GM12878 (cell line): ENCODE measurements at regions not wholly inside any gene's neighbourhood (a gene's known extent, or its start where the extent isn't known, plus 50 kb on each side); places are given as distances from the start of the nearest gene placed in this dataset.

ENCODE experiments used
- ATAC-seq: fragments of 200-7000 bp; cut with Tn5 transposase; 3 replicates; pipeline ENCODE4 v1.9.1; 2020; ENCODE audit warnings: mild to moderate bottlenecking, moderate library complexity
- BruUV-seq: library from RNA; stranded (reverse); fragments of 400-500 nt; replicated peaks from 2 replicates; lab custom pipeline; 2021; lab: Mats Ljungman, UMichigan
- CTCF ChIA-PET: fragments of 300-600 bp; sonication (Branson Sonifier 250); formaldehyde crosslinking; extraction: SDS; loops from one replicate; lab custom pipeline; 2021; ENCODE audit warnings: inconsistent platforms; lab: Yijun Ruan, JAX
- POLR2A ChIA-PET: fragments of 350-600 bp; formaldehyde crosslinking; extraction: SDS; loops from one replicate; lab custom pipeline; 2021; ENCODE audit warnings: inconsistent platforms; lab: Charles Lee
- RAD21 ChIA-PET: fragments of 300-600 bp; sonication (Branson Sonifier 250); formaldehyde crosslinking; loops from one replicate; lab custom pipeline; 2023; ENCODE audit warnings: antibody characterized with exemption; ENCODE audit not compliant: unreplicated experiment; lab: Charles Lee
- SMC1A ChIA-PET: fragments of 300-600 bp; sonication (Branson Sonifier 250); formaldehyde crosslinking; loops from one replicate; lab custom pipeline; 2023; ENCODE audit not compliant: unreplicated experiment, uncharacterized antibody; lab: Charles Lee
- DNase-seq: peaks from one replicate; pipeline ENCODE4 v3.0.0-alpha.2; 2011; ENCODE audit warnings: low read depth, low spot score
- FAIRE-seq: peaks from 3 replicates; lab custom pipeline; 2011; peaks lifted over from hg19 to GRCh38; lab: Jason Lieb, UNC
- H2AFZ ChIP-seq: 2 replicates; pipeline ENCODE4 v1.6.0; 2011; ENCODE audit warnings: low read depth, low read length, control low read depth; ENCODE audit not compliant: control insufficient read depth
- H3K27ac ChIP-seq: 2 replicates; pipeline ENCODE4 v1.5.1; 2011; ENCODE audit warnings: control low read depth; ENCODE audit not compliant: control insufficient read depth, insufficient read depth
- H3K27me3 ChIP-seq, 2 experiments: replicated peaks in 1 of 2; 2 replicates each; pipeline versions ENCODE4 v1.6.0 to v1.6.1; 2011; ENCODE audit warnings: low read length in 1 of 2; ENCODE audit not compliant: control insufficient read depth in 2 of 2, insufficient read depth in 2 of 2
- H3K36me3 ChIP-seq, 2 experiments: 2 replicates each; pipeline ENCODE4 v1.5.1; 2011; ENCODE audit warnings: low read length in 1 of 2; ENCODE audit not compliant: control insufficient read depth in 2 of 2, insufficient read depth in 2 of 2
- H3K4me1 ChIP-seq: 2 replicates; pipeline ENCODE4 v1.6.1; 2011; ENCODE audit warnings: mild to moderate bottlenecking, low read length, moderate library complexity, mixed read lengths; ENCODE audit not compliant: control insufficient read depth, insufficient read depth
- H3K4me2 ChIP-seq: 2 replicates; pipeline ENCODE4 v1.6.0; 2011; ENCODE audit warnings: control low read depth; ENCODE audit not compliant: control insufficient read depth, insufficient read depth
- H3K4me3 ChIP-seq: fragments of 200-600 bp; sonication (generic); 2 replicates; pipeline ENCODE4 v1.5.1; 2016
- H3K79me2 ChIP-seq: 2 replicates; pipeline ENCODE4 v1.6.0; 2011; ENCODE audit warnings: low read length; ENCODE audit not compliant: control insufficient read depth, insufficient read depth
- H3K9ac ChIP-seq: 2 replicates; pipeline ENCODE4 v1.8.0; 2011; ENCODE audit warnings: low read length, control low read depth, mixed read lengths; ENCODE audit not compliant: control insufficient read depth, insufficient read depth
- H3K9me3 ChIP-seq: replicated peaks from 3 replicates; pipeline ENCODE4 v1.5.1; 2011; ENCODE audit warnings: mild to moderate bottlenecking, low read length; ENCODE audit not compliant: control insufficient read depth, insufficient read depth
- H4K20me1 ChIP-seq: 2 replicates; pipeline ENCODE4 v1.6.0; 2011; ENCODE audit not compliant: control insufficient read depth, insufficient read depth
- BACH1 ChIP-seq: fragments of 450-650 bp; IDR thresholded peaks from 2 replicates; pipeline ENCODE4 v1.6.1; 2017; ENCODE audit warnings: mild to moderate bottlenecking, borderline replicate concordance
- BHLHE40 ChIP-seq, 2 experiments: fragments of 450-650 bp in 1 of 2; IDR thresholded peaks; 2 replicates each; pipeline ENCODE4 v1.6.1; 2011 to 2017; ENCODE audit warnings: low read depth in 2 of 2, borderline replicate concordance in 1 of 2, improper control_type of control experiment in 1 of 2, low read length in 1 of 2, mild to moderate bottlenecking in 1 of 2
- CBX5 ChIP-seq: sonication (generic); IDR thresholded peaks from 2 replicates; pipeline ENCODE4 v1.6.1; 2016; ENCODE audit warnings: low read depth, moderate library complexity, mild to moderate bottlenecking, inconsistent platforms
- EP300 ChIP-seq, 2 experiments: fragments of 150-350 bp in 1 of 2; IDR thresholded peaks; 2 replicates each; pipeline ENCODE4 v1.6.1; 2011 to 2012; ENCODE audit warnings: low read depth in 2 of 2, low read length in 2 of 2, borderline replicate concordance in 1 of 2, improper control_type of control experiment in 1 of 2, inconsistent platforms in 1 of 2; ENCODE audit not compliant: control insufficient read depth in 1 of 2
- ESRRA ChIP-seq: IDR thresholded peaks from 2 replicates; pipeline ENCODE4 v1.6.1; 2012; ENCODE audit warnings: mild to moderate bottlenecking, low read length, improper control_type of control experiment
- FOS ChIP-seq: IDR thresholded peaks from 3 replicates; pipeline ENCODE4 v1.6.1; 2011; ENCODE audit warnings: borderline replicate concordance; ENCODE audit not compliant: insufficient read length; ENCODE audit errors: extremely low read depth
- FOXM1 ChIP-seq: IDR thresholded peaks from 2 replicates; pipeline ENCODE4 v1.6.1; 2012; ENCODE audit warnings: low read depth, mild to moderate bottlenecking, inconsistent platforms, low read length, moderate library complexity
- KLF5 ChIP-seq: fragments of 450-650 bp; IDR thresholded peaks from 2 replicates; pipeline ENCODE4 v1.6.1; 2014; ENCODE audit warnings: mild to moderate bottlenecking; ENCODE audit not compliant: partially characterized antibody
- PKNOX1 ChIP-seq: fragments of 450-650 bp; IDR thresholded peaks from 2 replicates; pipeline ENCODE4 v1.6.1; 2016; ENCODE audit warnings: mild to moderate bottlenecking
- RAD21 ChIP-seq: IDR thresholded peaks from 2 replicates; pipeline ENCODE4 v1.6.1; 2011; ENCODE audit warnings: mild to moderate bottlenecking, low read depth, low read length, moderate library complexity; ENCODE audit not compliant: insufficient read depth
- SMARCA5 ChIP-seq: fragments of 450-650 bp; IDR thresholded peaks from 2 replicates; pipeline ENCODE4 v1.6.1; 2017; ENCODE audit warnings: mild to moderate bottlenecking
- SUZ12 ChIP-seq: fragments of 200-600 bp; sonication (generic); IDR thresholded peaks from one replicate; pipeline ENCODE4 v1.6.1; 2018; ENCODE audit warnings: antibody characterized with exemption, mild to moderate bottlenecking; ENCODE audit not compliant: unreplicated experiment
- USF1 ChIP-seq: IDR thresholded peaks from 2 replicates; pipeline ENCODE4 v1.6.1; 2011; ENCODE audit warnings: borderline replicate concordance, low read depth, mild to moderate bottlenecking, moderate library complexity, mixed read lengths, low read length; ENCODE audit not compliant: insufficient read depth; ENCODE audit errors: extremely low read length
- USF2 ChIP-seq: IDR thresholded peaks from 2 replicates; pipeline ENCODE4 v1.6.1; 2011; ENCODE audit warnings: low read depth, low read length, improper control_type of control experiment, borderline replicate concordance
- ZBTB11 ChIP-seq: fragments of 450-650 bp; formaldehyde crosslinking; IDR thresholded peaks from 2 replicates; pipeline ENCODE4 v1.5.0; 2022; ENCODE audit warnings: mild to moderate bottlenecking, missing genetic modification characterization
- WGBS: methylation state at CpG from one replicate; pipeline ENCODE4 v1.1.6; 2016; ENCODE audit warnings: low lambda C conversion rate; ENCODE audit not compliant: insufficient replicate concordance, insufficient coverage; ENCODE audit errors: missing lambda C conversion rate; 5-methylcytosine and 5-hydroxymethylcytosine counted together
- in situ Hi-C: fragments of 300-500 bp; cut with MboI; formaldehyde crosslinking; loops from 9 replicates; pipeline ENCODE4 v1.14.3; 2018; ENCODE audit warnings: mixed read lengths
- intact Hi-C: fragments of 100-400 bp; cut with micrococcal nuclease; formaldehyde crosslinking; loops from one replicate; pipeline ENCODE4 v1.14.2; 2022; ENCODE audit not compliant: unreplicated experiment

- no peak for TF ChIP-seq USF2
- no peak for TF ChIP-seq FOXM1
- TF ChIP-seq SUZ12: no peak
Measured at GRCh38 chr9:10785255-10785654, 172.5 kb upstream of the PTPRD start (continued).

GRCh38 chr9:10793306-10793705, 180.5 kb upstream of the PTPRD start:
- DNase-seq: no peak
- POLR2A ChIA-PET: no interaction called here
- H3K9ac ChIP-seq: no peak overlapping the region
- no peak overlapping the region for H3K27ac ChIP-seq
- no peak for ATAC-seq
- H3K27me3 ChIP-seq: no peaks in the 10 kb centered on the region
- RAD21 ChIA-PET: no interaction called here
- H3K4me1 ChIP-seq: no peaks in the 10 kb centered on the region
- H4K20me1 ChIP-seq: no peaks in the 10 kb centered on the region
- H3K9me3 ChIP-seq: no peaks in the 10 kb centered on the region; the same call in 2 of the 3 replicates
- no peak overlapping the region for H3K4me2 ChIP-seq
- in situ Hi-C loops: no loop called here
- CTCF ChIA-PET: no interaction called here
- SMC1A ChIA-PET: no interaction called here
- FAIRE-seq: no peak
- BruUV-seq: no TSS peak
- no peaks in the 10 kb centered on the region for H3K36me3 ChIP-seq
- intact Hi-C loops: no loop called here
- H2AFZ ChIP-seq: no peak overlapping the region
- no peaks in the 10 kb centered on the region for H3K79me2 ChIP-seq
- H3K4me3 ChIP-seq: no peak overlapping the region
- WGBS: 0% methylated on average over 1 of the region's 1 CpG
- TF ChIP-seq ESRRA (no peak), KLF5 (no peak), USF1 (no peak), BHLHE40 (IDR thresholded peaks at IDR 0.05; ENCODE audit: borderline replicate concordance in 1 of 2, low read depth in 2 of 2, low read length in 1 of 2) (no peak), FOS (no peak), EP300 (IDR thresholded peaks at IDR 0.05; ENCODE audit: borderline replicate concordance in 1 of 2, control insufficient read depth in 1 of 2, low read depth in 2 of 2, low read length in 2 of 2) (no peak), PKNOX1 (no peak), SMARCA5 (no peak), CBX5 (no peak), BACH1 (no peak), RAD21 (no peak), ZBTB11 (CRISPR knock-in tag) (no peak)
